ENCODE measurements at regions not wholly inside any gene's neighbourhood (a gene's known extent, or its start where the extent isn't known, plus 50 kb on each side); places are given as distances from the start of the nearest gene placed in this dataset.

- TF ChIP-seq EP300 (IDR thresholded peaks at IDR 0.05): no peak
- TF ChIP-seq, protein P1, sequence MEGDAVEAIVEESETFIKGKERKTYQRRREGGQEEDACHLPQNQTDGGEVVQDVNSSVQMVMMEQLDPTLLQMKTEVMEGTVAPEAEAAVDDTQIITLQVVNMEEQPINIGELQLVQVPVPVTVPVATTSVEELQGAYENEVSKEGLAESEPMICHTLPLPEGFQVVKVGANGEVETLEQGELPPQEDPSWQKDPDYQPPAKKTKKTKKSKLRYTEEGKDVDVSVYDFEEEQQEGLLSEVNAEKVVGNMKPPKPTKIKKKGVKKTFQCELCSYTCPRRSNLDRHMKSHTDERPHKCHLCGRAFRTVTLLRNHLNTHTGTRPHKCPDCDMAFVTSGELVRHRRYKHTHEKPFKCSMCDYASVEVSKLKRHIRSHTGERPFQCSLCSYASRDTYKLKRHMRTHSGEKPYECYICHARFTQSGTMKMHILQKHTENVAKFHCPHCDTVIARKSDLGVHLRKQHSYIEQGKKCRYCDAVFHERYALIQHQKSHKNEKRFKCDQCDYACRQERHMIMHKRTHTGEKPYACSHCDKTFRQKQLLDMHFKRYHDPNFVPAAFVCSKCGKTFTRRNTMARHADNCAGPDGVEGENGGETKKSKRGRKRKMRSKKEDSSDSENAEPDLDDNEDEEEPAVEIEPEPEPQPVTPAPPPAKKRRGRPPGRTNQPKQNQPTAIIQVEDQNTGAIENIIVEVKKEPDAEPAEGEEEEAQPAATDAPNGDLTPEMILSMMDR (IDR thresholded peaks at IDR 0.05): no peak
- no peak for TF ChIP-seq POLR2A (IDR thresholded peaks at IDR 0.05)
Observed at GRCh38 chr9:78615372-78615771, 318.4 kb downstream of the PSAT1 start.
